WI38 (cell line): ENCODE measurements at regions not wholly inside any gene's neighbourhood (a gene's known extent, or its start where the extent isn't known, plus 50 kb on each side); places are given as distances from the start of the nearest gene placed in this dataset.

Experiments
- H3K4me3 ChIP-seq: 2 replicates; pipeline ENCODE4 v1.5.1; 2011; ENCODE audit warnings: low read depth, mild to moderate bottlenecking, control low read depth, low read length
- TF ChIP-seq, protein P1 (sequence below): IDR thresholded peaks from 2 replicates; pipeline ENCODE4 v1.5.1; 2012; ENCODE audit warnings: low read depth, mild to moderate bottlenecking, control low read depth, low read length

DNA sequence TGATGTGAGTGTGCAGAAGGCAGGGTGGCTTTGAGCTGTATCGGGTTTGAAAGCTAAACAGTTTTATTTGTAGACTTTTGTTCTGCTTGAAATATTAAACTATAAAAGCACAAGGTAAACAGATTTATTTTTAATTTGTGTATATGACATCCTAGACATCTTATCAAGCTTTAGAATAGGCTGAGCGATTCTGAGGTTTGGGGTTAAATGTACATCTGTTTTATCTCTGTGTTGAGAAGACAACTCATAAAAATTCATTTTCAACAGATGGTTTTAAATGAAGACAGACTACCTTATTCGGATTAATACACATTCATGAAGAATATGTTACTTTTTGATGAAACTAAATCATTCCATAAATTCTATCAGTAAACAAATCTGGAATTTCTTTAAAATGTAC, 368.8 kb downstream of the RPRM start:
- no peak overlapping the region for H3K4me3 ChIP-seq
- TF ChIP-seq, protein P1, sequence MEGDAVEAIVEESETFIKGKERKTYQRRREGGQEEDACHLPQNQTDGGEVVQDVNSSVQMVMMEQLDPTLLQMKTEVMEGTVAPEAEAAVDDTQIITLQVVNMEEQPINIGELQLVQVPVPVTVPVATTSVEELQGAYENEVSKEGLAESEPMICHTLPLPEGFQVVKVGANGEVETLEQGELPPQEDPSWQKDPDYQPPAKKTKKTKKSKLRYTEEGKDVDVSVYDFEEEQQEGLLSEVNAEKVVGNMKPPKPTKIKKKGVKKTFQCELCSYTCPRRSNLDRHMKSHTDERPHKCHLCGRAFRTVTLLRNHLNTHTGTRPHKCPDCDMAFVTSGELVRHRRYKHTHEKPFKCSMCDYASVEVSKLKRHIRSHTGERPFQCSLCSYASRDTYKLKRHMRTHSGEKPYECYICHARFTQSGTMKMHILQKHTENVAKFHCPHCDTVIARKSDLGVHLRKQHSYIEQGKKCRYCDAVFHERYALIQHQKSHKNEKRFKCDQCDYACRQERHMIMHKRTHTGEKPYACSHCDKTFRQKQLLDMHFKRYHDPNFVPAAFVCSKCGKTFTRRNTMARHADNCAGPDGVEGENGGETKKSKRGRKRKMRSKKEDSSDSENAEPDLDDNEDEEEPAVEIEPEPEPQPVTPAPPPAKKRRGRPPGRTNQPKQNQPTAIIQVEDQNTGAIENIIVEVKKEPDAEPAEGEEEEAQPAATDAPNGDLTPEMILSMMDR: no peak

DNA sequence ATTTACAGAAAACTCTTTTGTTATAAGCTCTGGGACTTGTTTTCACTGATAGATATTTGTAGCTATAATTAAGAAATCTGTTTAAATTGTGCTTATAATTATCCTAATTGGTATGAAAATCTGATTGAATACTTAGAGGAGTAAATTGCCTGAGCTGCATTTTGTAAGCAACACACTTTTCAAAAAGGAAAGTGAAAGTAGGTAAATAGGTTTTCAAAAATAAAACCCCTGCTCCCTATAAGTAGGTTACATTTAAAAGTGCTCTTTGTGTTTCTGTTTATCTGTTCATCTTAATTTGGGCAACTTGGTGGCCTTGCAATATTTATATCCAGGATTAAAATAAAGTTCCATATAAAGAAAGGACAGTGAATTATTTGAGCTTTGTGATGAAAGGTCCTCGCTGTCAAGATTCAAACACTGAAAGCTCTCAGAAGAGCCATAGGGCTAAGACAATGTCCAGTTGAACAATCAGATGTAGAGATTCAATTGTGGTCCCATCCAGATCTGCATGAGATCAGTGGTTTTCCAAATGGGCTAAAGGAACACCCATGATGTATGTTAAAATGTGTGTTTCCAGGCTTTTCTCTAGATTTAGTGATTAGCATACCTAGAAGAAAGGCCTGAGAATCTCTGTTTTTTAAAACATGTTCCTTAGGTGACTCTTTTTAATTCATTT, 371.6 kb downstream of the RPRM start:
- TF ChIP-seq, protein P1: no peak
- H3K4me3 ChIP-seq: no peak overlapping the region

DNA sequence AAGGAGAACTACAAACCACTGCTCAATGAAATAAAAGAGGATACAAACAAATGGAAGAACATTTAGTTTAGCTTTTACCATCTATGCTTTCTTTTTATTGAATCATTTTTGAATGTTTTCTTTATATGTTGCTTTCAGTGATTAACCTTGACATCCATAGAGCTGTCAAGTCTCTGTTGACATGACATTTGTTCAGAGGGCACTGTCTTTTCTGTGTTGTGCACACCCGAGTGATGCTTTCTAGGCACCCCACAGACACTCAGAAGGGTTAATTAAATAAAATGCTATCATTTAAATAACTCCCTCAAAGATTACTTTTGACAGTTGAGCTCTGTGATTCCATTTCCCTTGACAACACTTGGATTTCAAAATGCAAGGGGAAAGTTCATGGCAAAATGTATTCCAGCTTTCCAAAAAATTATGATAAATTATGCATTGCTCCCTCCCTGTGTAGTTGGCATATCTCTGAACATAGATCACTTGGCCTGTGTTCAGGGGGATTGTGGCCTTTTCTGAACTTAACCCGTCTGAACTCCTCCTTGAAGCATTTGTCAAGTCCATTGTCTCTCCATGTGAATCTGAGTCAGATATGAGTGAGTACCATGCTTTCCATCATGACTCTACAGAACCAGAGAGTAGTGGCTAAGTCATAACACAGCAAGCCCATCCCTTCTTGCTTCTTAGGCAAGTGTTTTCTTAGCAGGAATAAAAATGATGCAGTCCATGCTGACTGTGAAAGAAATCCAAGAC, 372.6 kb downstream of the RPRM start:
- TF ChIP-seq, protein P1: no peak
- no peak overlapping the region for H3K4me3 ChIP-seq

DNA sequence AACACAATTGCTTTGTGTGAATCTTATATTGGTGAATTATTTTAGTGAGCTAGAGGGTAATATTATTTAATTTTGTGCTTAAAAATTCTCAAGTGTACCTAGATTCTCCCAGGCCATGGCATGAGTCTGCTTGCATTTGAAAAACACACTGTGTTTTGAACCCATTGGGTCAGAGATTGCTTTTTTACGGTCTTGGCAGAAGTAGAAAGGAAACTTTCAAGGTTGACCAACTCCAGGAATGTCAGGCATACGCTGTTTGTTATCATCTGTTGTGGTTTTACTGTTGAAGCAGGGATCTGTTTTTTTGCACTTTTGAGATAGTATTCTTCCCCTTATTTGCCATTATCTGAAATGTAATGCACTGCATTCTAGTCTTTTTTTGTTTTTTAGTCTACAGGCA, 377.4 kb downstream of the RPRM start:
- no peak overlapping the region for H3K4me3 ChIP-seq
- TF ChIP-seq, protein P1: no peak

DNA sequence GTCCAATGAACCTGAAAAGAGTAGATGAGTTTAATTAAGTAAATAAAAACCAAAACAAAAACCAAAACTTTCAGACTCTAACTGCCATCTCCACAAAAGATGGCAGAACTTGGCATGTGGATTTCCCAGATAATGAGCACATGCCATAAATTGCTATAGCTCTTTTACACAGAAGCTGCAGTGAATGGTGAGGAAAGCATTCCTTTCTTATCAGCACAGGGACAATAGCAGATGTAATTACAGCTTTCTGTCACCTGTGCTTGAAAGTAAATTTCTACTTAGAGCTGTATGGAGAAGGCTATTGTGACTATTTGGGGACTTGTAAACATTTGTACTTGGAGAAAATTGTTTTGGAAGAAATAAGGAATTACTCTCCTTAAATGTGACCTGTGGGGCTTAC, 378.4 kb downstream of the RPRM start:
- H3K4me3 ChIP-seq: no peak overlapping the region
- TF ChIP-seq, protein P1: no peak

DNA sequence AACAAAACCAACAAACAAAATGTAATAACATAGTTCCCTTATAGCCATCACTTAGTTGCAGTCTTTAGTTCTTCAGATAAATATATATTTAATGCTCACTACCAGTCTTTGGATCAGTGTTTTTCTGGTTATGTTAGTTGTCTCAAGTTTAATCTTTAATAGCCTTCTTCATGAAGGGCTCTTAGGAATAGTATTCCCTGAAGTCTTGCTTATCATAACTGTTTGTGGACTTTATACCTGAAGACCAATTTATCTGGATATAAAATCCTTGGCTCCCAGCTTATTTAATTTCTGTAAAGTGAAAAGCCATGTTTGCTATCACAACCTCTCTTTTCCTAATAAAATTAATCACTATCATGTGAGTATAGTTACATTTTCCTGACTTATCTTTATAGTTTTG, 379.7 kb downstream of the ARL6IP6 start:
- H3K4me3 ChIP-seq: no peak overlapping the region
- TF ChIP-seq, protein P1: no peak

DNA sequence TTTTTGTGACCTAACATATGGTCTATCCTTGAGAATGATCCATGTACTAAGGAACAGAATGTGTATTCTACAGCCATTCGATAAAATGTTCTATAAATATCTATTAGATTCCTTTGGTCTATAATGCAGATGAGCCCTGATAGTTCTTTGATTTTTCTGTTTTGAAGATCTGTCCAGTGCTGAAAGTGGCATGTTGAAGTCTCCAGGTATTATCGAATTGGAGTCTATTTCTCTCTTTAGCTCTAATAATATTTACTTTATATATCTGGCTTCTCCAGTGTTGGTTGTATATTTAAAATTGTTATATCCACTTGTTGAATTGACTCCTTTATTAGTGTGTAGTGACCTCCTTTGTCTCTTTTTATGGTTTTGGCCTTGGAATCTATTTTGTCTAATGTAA, 377.9 kb downstream of the ARL6IP6 start:
- H3K4me3 ChIP-seq: no peak overlapping the region
- TF ChIP-seq, protein P1: no peak
